IMR-90 (cell line): ENCODE measurements at regions not wholly inside any gene's neighbourhood (a gene's known extent, or its start where the extent isn't known, plus 50 kb on each side); places are given as distances from the start of the nearest gene placed in this dataset.

Experiments
- ATAC-seq: fragments of 200-7000 bp; cut with Tn5 transposase; 2 replicates; pipeline ENCODE4 v1.9.1; 2020; ENCODE audit warnings: low read depth, mild to moderate bottlenecking, moderate library complexity
- BruUV-seq: library from RNA; stranded (reverse); fragments of 400-500 nt; replicated peaks from 2 replicates; lab custom pipeline; 2021; lab: Mats Ljungman, UMichigan
- CTCF ChIA-PET: fragments of 300-600 bp; formaldehyde crosslinking; extraction: SDS; loops from one replicate; lab custom pipeline; 2021; ENCODE audit warnings: antibody characterized with exemption; lab: Yijun Ruan, JAX
- POLR2A ChIA-PET: fragments of 300-600 bp; sonication (Branson Sonifier 250); formaldehyde crosslinking; loops from one replicate; lab custom pipeline; 2022; ENCODE audit warnings: antibody characterized with exemption; ENCODE audit not compliant: unreplicated experiment; lab: Charles Lee
- DNase-seq: peaks from one replicate; pipeline ENCODE4 v3.0.0; 2013
- H2AFZ ChIP-seq: replicated peaks from 2 replicates; pipeline ENCODE3; 2013; ENCODE audit warnings: low read length, mild to moderate bottlenecking; ENCODE audit not compliant: poor library complexity
- H2AK5ac ChIP-seq: 2 replicates; pipeline ENCODE4 v1.6.1; 2013; ENCODE audit warnings: low read depth, low read length, inconsistent platforms
- H2AK9ac ChIP-seq: replicated peaks from 2 replicates; pipeline ENCODE3; 2013; ENCODE audit warnings: mild to moderate bottlenecking, low read depth, low read length, moderate library complexity; ENCODE audit not compliant: poor library complexity
- H2BK120ac ChIP-seq: 2 replicates; pipeline ENCODE4 v1.6.1; 2013; ENCODE audit warnings: low read depth, low read length, inconsistent platforms
- H2BK15ac ChIP-seq: 3 replicates; pipeline ENCODE4 v1.6.1; 2013; ENCODE audit warnings: low read depth, low read length, inconsistent platforms
- H2BK20ac ChIP-seq: 2 replicates; pipeline ENCODE4 v1.6.1; 2013; ENCODE audit warnings: low read depth, mild to moderate bottlenecking, inconsistent platforms, low read length, moderate library complexity
- H2BK5ac ChIP-seq: 2 replicates; pipeline ENCODE4 v1.6.1; 2013; ENCODE audit warnings: mild to moderate bottlenecking, low read depth, low read length, inconsistent platforms; ENCODE audit not compliant: poor library complexity, severe bottlenecking
- H3K14ac ChIP-seq: replicated peaks from 2 replicates; pipeline ENCODE4 v1.6.1; 2013; ENCODE audit warnings: low read depth, low read length, inconsistent platforms
- H3K18ac ChIP-seq: 2 replicates; pipeline ENCODE4 v1.6.1; 2013; ENCODE audit warnings: low read depth, low read length, control low read depth
- H3K23ac ChIP-seq: 2 replicates; pipeline ENCODE4 v1.6.1; 2013; ENCODE audit warnings: low read depth, low read length, inconsistent platforms
- H3K27ac ChIP-seq: 2 replicates; pipeline ENCODE4 v1.5.1; 2013; ENCODE audit warnings: mild to moderate bottlenecking, control low read depth, low read length; ENCODE audit not compliant: insufficient read depth
- H3K27me3 ChIP-seq: 2 replicates; pipeline ENCODE4 v1.6.1; 2013; ENCODE audit warnings: low read length; ENCODE audit not compliant: control insufficient read depth, insufficient read depth
- H3K36me3 ChIP-seq: 2 replicates; pipeline ENCODE4 v1.6.1; 2013; ENCODE audit warnings: low read length, mixed read lengths; ENCODE audit not compliant: control insufficient read depth, insufficient read depth
- H3K4ac ChIP-seq: 2 replicates; pipeline ENCODE4 v1.6.1; 2013; ENCODE audit warnings: low read depth, low read length, inconsistent platforms
- H3K4me1 ChIP-seq: 2 replicates; pipeline ENCODE4 v1.6.1; 2013; ENCODE audit warnings: low read length, mixed read lengths; ENCODE audit not compliant: control insufficient read depth, insufficient read depth
- H3K4me2 ChIP-seq: 2 replicates; pipeline ENCODE4 v1.6.1; 2013; ENCODE audit warnings: low read depth, mild to moderate bottlenecking, control low read depth, low read length, moderate library complexity
- H3K4me3 ChIP-seq: 2 replicates; pipeline ENCODE4 v1.5.1; 2013; ENCODE audit warnings: low read depth, mild to moderate bottlenecking, control low read depth, low read length, moderate library complexity; ENCODE audit not compliant: insufficient read depth
- H3K56ac ChIP-seq: 2 replicates; pipeline ENCODE4 v1.6.1; 2013; ENCODE audit warnings: low read length, inconsistent platforms; ENCODE audit not compliant: insufficient read depth; ENCODE audit errors: extremely low read depth
- H3K79me1 ChIP-seq, 2 experiments: 2 replicates each; pipeline ENCODE4 v1.6.1; 2013; ENCODE audit warnings: low read length in 2 of 2, inconsistent platforms in 1 of 2, low read depth in 1 of 2
- H3K9ac ChIP-seq: 2 replicates; pipeline ENCODE4 v1.6.1; 2013; ENCODE audit warnings: low read depth, low read length, control low read depth
- H3K9me1 ChIP-seq: 2 replicates; pipeline ENCODE4 v1.6.1; 2013; ENCODE audit warnings: low read length, inconsistent platforms; ENCODE audit not compliant: insufficient read depth
- H3K9me3 ChIP-seq: 2 replicates; pipeline ENCODE4 v1.6.1; 2013; ENCODE audit warnings: low read length; ENCODE audit not compliant: control insufficient read depth, insufficient read depth
- H4K20me1 ChIP-seq: 2 replicates; pipeline ENCODE4 v1.6.1; 2013; ENCODE audit warnings: low read length, inconsistent platforms; ENCODE audit not compliant: insufficient read depth
- H4K5ac ChIP-seq: 2 replicates; pipeline ENCODE4 v1.6.1; 2013; ENCODE audit warnings: mild to moderate bottlenecking, low read depth, low read length, control low read depth
- H4K8ac ChIP-seq, 2 experiments: 2 replicates each; pipeline ENCODE4 v1.6.1; 2013; ENCODE audit warnings: low read depth in 2 of 2, low read length in 2 of 2, control low read depth in 1 of 2, inconsistent platforms in 1 of 2
- H4K91ac ChIP-seq: 2 replicates; pipeline ENCODE4 v1.6.1; 2013; ENCODE audit warnings: low read depth, low read length, inconsistent platforms; ENCODE audit not compliant: insufficient read depth
- CHD1 ChIP-seq: IDR thresholded peaks from 2 replicates; pipeline ENCODE4 v1.6.1; 2012; ENCODE audit warnings: low read depth, low read length, improper control_type of control experiment
- FOS ChIP-seq: fragments of 150-350 bp; IDR thresholded peaks from 2 replicates; pipeline ENCODE4 v1.6.1; 2016; ENCODE audit warnings: low read depth, low read length
- MAZ ChIP-seq: IDR thresholded peaks from 2 replicates; pipeline ENCODE4 v1.6.1; 2012; ENCODE audit warnings: low read depth, mild to moderate bottlenecking, low read length, improper control_type of control experiment, moderate library complexity, borderline replicate concordance
- MXI1 ChIP-seq: IDR thresholded peaks from 2 replicates; pipeline ENCODE4 v1.6.1; 2012; ENCODE audit warnings: low read depth, mild to moderate bottlenecking, low read length, moderate library complexity, borderline replicate concordance
- NFE2L2 ChIP-seq: fragments of 150-350 bp; IDR thresholded peaks from 2 replicates; pipeline ENCODE4 v1.6.1; 2016; ENCODE audit warnings: low read depth, mild to moderate bottlenecking, low read length
- SMC3 ChIP-seq: fragments of 150-350 bp; IDR thresholded peaks from 2 replicates; pipeline ENCODE4 v1.6.1; 2016; ENCODE audit warnings: low read depth, mild to moderate bottlenecking, antibody characterized with exemption, low read length, moderate library complexity
- WGBS, 2 experiments: methylation state at CpG; one replicate each; pipeline versions ENCODE4 v1.1.5 to v1.1.7; 2013; ENCODE audit warnings: missing lambda C conversion rate in 2 of 2; ENCODE audit not compliant: insufficient read length in 1 of 2; ENCODE audit errors: extremely low coverage in 2 of 2; 5-methylcytosine and 5-hydroxymethylcytosine counted together
- dilution Hi-C: fragments of 300-500 bp; cut with HindIII; formaldehyde crosslinking; loops from one replicate; pipeline ENCODE4 v1.14.3; 2018; ENCODE audit warnings: low sequenced_read_pairs; ENCODE audit not compliant: unreplicated experiment
- in situ Hi-C: fragments of 300-500 bp; cut with MboI; formaldehyde crosslinking; loops from 3 replicates; pipeline ENCODE4 v1.14.3; 2019; ENCODE audit warnings: low sequenced_read_pairs, inconsistent platforms, mixed read lengths
- intact Hi-C: fragments of 100-400 bp; cut with micrococcal nuclease; formaldehyde crosslinking; loops from 2 replicates; pipeline ENCODE4 v1.10.0; 2022
- TF ChIP-seq, protein P1 (sequence below): fragments of 150-350 bp; IDR thresholded peaks from 2 replicates; pipeline ENCODE4 v1.6.1; 2016; ENCODE audit warnings: low read depth, mild to moderate bottlenecking, low read length, moderate library complexity, borderline replicate concordance

DNA sequence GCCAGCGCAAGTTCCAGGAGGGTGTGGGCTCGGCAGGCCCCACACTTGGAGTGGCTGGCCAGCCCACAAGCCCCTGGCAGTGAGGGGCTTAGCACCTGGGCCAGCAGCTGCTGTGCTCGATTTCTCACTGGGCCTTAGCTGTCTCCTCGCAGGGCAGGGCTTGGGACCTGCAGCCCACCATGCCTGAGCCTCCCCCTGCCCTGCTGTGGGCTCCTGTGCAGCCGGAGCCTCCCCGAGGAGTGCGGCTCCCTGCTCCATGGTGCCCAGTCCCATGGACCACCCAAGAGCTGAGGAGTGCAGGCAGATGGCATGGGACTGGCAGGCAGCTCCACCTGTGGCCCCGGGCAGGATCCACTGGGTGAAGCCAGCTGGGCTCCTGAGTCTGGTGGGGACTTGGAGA lies 139.2 kb upstream of the CXCL13 start:
- ChIA-PET POLR2A (no interaction called here), CTCF (no interaction called here)
- no peak for ATAC-seq
- H3K23ac ChIP-seq, result no peak overlapping the region
- in situ Hi-C loops (no loop called here), intact Hi-C loops (no loop called here), dilution Hi-C loops (no loop called here)
- WGBS, 2 experiments, result no CpG with 5 or more reads among the region's 8 CpGs
- H3K9ac ChIP-seq, result no peak overlapping the region
- no TSS peak for BruUV-seq
- H2BK15ac ChIP-seq, result no peak overlapping the region
- H2AK9ac ChIP-seq, result no peak overlapping the region
- no peaks in the 10 kb centered on the region for H4K20me1 ChIP-seq
- no peaks in the 10 kb centered on the region for H3K9me3 ChIP-seq
- TF ChIP-seq CHD1 (no peak), FOS (no peak), MAZ (no peak), NFE2L2 (no peak), SMC3 (no peak), MXI1 (no peak)
- TF ChIP-seq, protein P1, sequence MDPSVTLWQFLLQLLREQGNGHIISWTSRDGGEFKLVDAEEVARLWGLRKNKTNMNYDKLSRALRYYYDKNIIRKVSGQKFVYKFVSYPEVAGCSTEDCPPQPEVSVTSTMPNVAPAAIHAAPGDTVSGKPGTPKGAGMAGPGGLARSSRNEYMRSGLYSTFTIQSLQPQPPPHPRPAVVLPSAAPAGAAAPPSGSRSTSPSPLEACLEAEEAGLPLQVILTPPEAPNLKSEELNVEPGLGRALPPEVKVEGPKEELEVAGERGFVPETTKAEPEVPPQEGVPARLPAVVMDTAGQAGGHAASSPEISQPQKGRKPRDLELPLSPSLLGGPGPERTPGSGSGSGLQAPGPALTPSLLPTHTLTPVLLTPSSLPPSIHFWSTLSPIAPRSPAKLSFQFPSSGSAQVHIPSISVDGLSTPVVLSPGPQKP, result no peak
- H4K91ac ChIP-seq, result no peak overlapping the region
- no peaks in the 10 kb centered on the region for H3K4me1 ChIP-seq
- no peak overlapping the region for H3K4me2 ChIP-seq
- no peak overlapping the region for H2AK5ac ChIP-seq
- no peak overlapping the region for H2BK120ac ChIP-seq
- no peak overlapping the region for H3K14ac ChIP-seq
- no peak overlapping the region for H2BK5ac ChIP-seq
- no peak overlapping the region for H3K18ac ChIP-seq
- no peak overlapping the region for H3K4me3 ChIP-seq
- no peaks in the 10 kb centered on the region for H3K36me3 ChIP-seq
- no peaks in the 10 kb centered on the region for H3K9me1 ChIP-seq
- H3K27ac ChIP-seq, result no peak overlapping the region
- no peak overlapping the region for H3K4ac ChIP-seq
- no peaks in the 10 kb centered on the region for H3K27me3 ChIP-seq
- no peak overlapping the region for H2AFZ ChIP-seq
- H3K56ac ChIP-seq, result no peak overlapping the region
- DNase-seq, result no peak
- H2BK20ac ChIP-seq, result no peak overlapping the region
- H4K5ac ChIP-seq, result no peak overlapping the region
- H3K79me1 ChIP-seq, result no peaks in the 10 kb centered on the region
- H4K8ac ChIP-seq, result no peak overlapping the region
